SK-N-MC (cell line): ENCODE measurements at regions not wholly inside any gene's neighbourhood (a gene's known extent, or its start where the extent isn't known, plus 50 kb on each side); places are given as distances from the start of the nearest gene placed in this dataset.

Experiments used
- EZH2 ChIP-seq: fragments of 200-600 bp; sonication (generic); IDR thresholded peaks from one replicate; pipeline ENCODE4 v1.6.1; 2017; ENCODE audit warnings: antibody characterized with exemption
- POLR2AphosphoS5 ChIP-seq: IDR thresholded peaks from 2 replicates; pipeline ENCODE4 v1.6.1; 2012; ENCODE audit warnings: mild to moderate bottlenecking, low read depth, low read length, borderline replicate concordance

- no peak for TF ChIP-seq POLR2AphosphoS5
- no peak for TF ChIP-seq EZH2
Measured at GRCh38 chr3:161851941-161852566, 355.4 kb downstream of the OTOL1 start.
